ENCODE measurements at regions not wholly inside any gene's neighbourhood (a gene's known extent, or its start where the extent isn't known, plus 50 kb on each side); places are given as distances from the start of the nearest gene placed in this dataset.
"Not testable (repeated sequence)": the region's sequence is repeated elsewhere in the genome, so short reads cannot be mapped to it uniquely, and the experiment has no call there.

- not testable (repeated sequence) for H3K9ac ChIP-seq (ENCODE audit: low read length); H3K27me3 ChIP-seq (ENCODE audit: insufficient read depth, low read depth, low read length)
These were observed 112.9 kb upstream of the IGLL5 start for GRCh38 chr22:22774762-22775161.

GRCh38 chr22:22776121-22776520 is 111.5 kb upstream of the IGLL5 start:
- H3K79me2 ChIP-seq (replicated peaks; ENCODE audit: insufficient read depth, low read length), result no peaks in the 10 kb centered on the region
- TF ChIP-seq, protein P1, sequence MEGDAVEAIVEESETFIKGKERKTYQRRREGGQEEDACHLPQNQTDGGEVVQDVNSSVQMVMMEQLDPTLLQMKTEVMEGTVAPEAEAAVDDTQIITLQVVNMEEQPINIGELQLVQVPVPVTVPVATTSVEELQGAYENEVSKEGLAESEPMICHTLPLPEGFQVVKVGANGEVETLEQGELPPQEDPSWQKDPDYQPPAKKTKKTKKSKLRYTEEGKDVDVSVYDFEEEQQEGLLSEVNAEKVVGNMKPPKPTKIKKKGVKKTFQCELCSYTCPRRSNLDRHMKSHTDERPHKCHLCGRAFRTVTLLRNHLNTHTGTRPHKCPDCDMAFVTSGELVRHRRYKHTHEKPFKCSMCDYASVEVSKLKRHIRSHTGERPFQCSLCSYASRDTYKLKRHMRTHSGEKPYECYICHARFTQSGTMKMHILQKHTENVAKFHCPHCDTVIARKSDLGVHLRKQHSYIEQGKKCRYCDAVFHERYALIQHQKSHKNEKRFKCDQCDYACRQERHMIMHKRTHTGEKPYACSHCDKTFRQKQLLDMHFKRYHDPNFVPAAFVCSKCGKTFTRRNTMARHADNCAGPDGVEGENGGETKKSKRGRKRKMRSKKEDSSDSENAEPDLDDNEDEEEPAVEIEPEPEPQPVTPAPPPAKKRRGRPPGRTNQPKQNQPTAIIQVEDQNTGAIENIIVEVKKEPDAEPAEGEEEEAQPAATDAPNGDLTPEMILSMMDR (IDR thresholded peaks at IDR 0.05; ENCODE audit: poor library complexity, severe bottlenecking), result no peak
- TF ChIP-seq EZH2 (IDR thresholded peaks at IDR 0.05; ENCODE audit: borderline replicate concordance, insufficient read depth, low read length, poor library complexity, severe bottlenecking) (no peak), POLR2AphosphoS5 (IDR thresholded peaks at IDR 0.05) (no peak), MXI1 (conservative IDR thresholded peaks at IDR 0.05; ENCODE audit: poor library complexity, severe bottlenecking) (no peak), SMC3 (conservative IDR thresholded peaks at IDR 0.05; ENCODE audit: poor library complexity) (no peak)
- TF ChIP-seq, protein P2, sequence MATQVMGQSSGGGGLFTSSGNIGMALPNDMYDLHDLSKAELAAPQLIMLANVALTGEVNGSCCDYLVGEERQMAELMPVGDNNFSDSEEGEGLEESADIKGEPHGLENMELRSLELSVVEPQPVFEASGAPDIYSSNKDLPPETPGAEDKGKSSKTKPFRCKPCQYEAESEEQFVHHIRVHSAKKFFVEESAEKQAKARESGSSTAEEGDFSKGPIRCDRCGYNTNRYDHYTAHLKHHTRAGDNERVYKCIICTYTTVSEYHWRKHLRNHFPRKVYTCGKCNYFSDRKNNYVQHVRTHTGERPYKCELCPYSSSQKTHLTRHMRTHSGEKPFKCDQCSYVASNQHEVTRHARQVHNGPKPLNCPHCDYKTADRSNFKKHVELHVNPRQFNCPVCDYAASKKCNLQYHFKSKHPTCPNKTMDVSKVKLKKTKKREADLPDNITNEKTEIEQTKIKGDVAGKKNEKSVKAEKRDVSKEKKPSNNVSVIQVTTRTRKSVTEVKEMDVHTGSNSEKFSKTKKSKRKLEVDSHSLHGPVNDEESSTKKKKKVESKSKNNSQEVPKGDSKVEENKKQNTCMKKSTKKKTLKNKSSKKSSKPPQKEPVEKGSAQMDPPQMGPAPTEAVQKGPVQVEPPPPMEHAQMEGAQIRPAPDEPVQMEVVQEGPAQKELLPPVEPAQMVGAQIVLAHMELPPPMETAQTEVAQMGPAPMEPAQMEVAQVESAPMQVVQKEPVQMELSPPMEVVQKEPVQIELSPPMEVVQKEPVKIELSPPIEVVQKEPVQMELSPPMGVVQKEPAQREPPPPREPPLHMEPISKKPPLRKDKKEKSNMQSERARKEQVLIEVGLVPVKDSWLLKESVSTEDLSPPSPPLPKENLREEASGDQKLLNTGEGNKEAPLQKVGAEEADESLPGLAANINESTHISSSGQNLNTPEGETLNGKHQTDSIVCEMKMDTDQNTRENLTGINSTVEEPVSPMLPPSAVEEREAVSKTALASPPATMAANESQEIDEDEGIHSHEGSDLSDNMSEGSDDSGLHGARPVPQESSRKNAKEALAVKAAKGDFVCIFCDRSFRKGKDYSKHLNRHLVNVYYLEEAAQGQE (IDR thresholded peaks at IDR 0.05; ENCODE audit: borderline replicate concordance), result no peak
- no peaks in the 10 kb centered on the region for H3K9me3 ChIP-seq (ENCODE audit: low read length)
- H3K27ac ChIP-seq (ENCODE audit: low read length), result no peak overlapping the region
- H3F3A ChIP-seq (ENCODE audit: insufficient read depth, low read length, poor library complexity, severe bottlenecking), result no peaks in the 10 kb centered on the region
- H3K9ac ChIP-seq (ENCODE audit: low read length), result no peak overlapping the region
- no peak overlapping the region for H3K4me2 ChIP-seq (ENCODE audit: low read length)
- no peaks in the 10 kb centered on the region for H3K9me2 ChIP-seq (ENCODE audit: insufficient read depth, low read length)
- H3K27me3 ChIP-seq (ENCODE audit: insufficient read depth, low read depth, low read length), result no peaks in the 10 kb centered on the region
- no peak overlapping the region for H3K4me3 ChIP-seq (ENCODE audit: low read length)
- no peak overlapping the region for H2AFZ ChIP-seq (ENCODE audit: low read depth, low read length)
- no peaks in the 10 kb centered on the region for H3K36me3 ChIP-seq (ENCODE audit: insufficient read depth, low read length)
- no peaks in the 10 kb centered on the region for H4K20me1 ChIP-seq (ENCODE audit: insufficient read depth)

More at GRCh38 chr22:22774762-22775161, 112.9 kb upstream of the IGLL5 start:
- H3K9me2 ChIP-seq (ENCODE audit: insufficient read depth, low read length); H4K20me1 ChIP-seq (ENCODE audit: insufficient read depth); H3K4me2 ChIP-seq (ENCODE audit: low read length); H3K79me2 ChIP-seq (replicated peaks; ENCODE audit: insufficient read depth, low read length); H2AFZ ChIP-seq (ENCODE audit: low read depth, low read length); H3K36me3 ChIP-seq (ENCODE audit: insufficient read depth, low read length); H3K9me3 ChIP-seq (ENCODE audit: low read length); H3K27ac ChIP-seq (ENCODE audit: low read length); H3K4me3 ChIP-seq (ENCODE audit: low read length); H3F3A ChIP-seq (ENCODE audit: insufficient read depth, low read length, poor library complexity, severe bottlenecking): not testable (repeated sequence)

- TF ChIP-seq TAF1 (IDR thresholded peaks at IDR 0.05; ENCODE audit: low read depth), result no peak
- TF ChIP-seq POLR2AphosphoS5 (IDR thresholded peaks at IDR 0.05), result no peak
- no peak for TF ChIP-seq EP300 (conservative IDR thresholded peaks at IDR 0.05; ENCODE audit: poor library complexity, severe bottlenecking)
- TF ChIP-seq EZH2 (IDR thresholded peaks at IDR 0.05; ENCODE audit: borderline replicate concordance, insufficient read depth, low read length, poor library complexity, severe bottlenecking), result no peak
- TF ChIP-seq, protein P1 (IDR thresholded peaks at IDR 0.05; ENCODE audit: poor library complexity, severe bottlenecking), result no peak
- no peak for TF ChIP-seq RAD21 (conservative IDR thresholded peaks at IDR 0.05)
- TF ChIP-seq SMC3 (conservative IDR thresholded peaks at IDR 0.05; ENCODE audit: poor library complexity), result no peak
- no peak for TF ChIP-seq MXI1 (conservative IDR thresholded peaks at IDR 0.05; ENCODE audit: poor library complexity, severe bottlenecking)
- TF ChIP-seq, protein P2 (IDR thresholded peaks at IDR 0.05; ENCODE audit: borderline replicate concordance), result no peak
- no peak overlapping the region for H3K4me3 ChIP-seq (ENCODE audit: low read length)
- no peaks in the 10 kb centered on the region for H3F3A ChIP-seq (ENCODE audit: insufficient read depth, low read length, poor library complexity, severe bottlenecking)
- H3K9ac ChIP-seq (ENCODE audit: low read length), result no peak overlapping the region
- no peaks in the 10 kb centered on the region for H3K79me2 ChIP-seq (replicated peaks; ENCODE audit: insufficient read depth, low read length)
- H3K27ac ChIP-seq (ENCODE audit: low read length), result no peak overlapping the region
- no peaks in the 10 kb centered on the region for H4K20me1 ChIP-seq (ENCODE audit: insufficient read depth)
- H3K27me3 ChIP-seq (ENCODE audit: insufficient read depth, low read depth, low read length), result no peaks in the 10 kb centered on the region
- H3K9me2 ChIP-seq (ENCODE audit: insufficient read depth, low read length), result no peaks in the 10 kb centered on the region
- H3K36me3 ChIP-seq (ENCODE audit: insufficient read depth, low read length), result no peaks in the 10 kb centered on the region
- no peaks in the 10 kb centered on the region for H3K9me3 ChIP-seq (ENCODE audit: low read length)
- no peak overlapping the region for H2AFZ ChIP-seq (ENCODE audit: low read depth, low read length)
- H3K4me2 ChIP-seq (ENCODE audit: low read length), result no peak overlapping the region
These were observed 108.4 kb upstream of the IGLL5 start for GRCh38 chr22:22779213-22779612.

All from neural cell (in vitro differentiated cells).